SK-N-SH (cell line): ENCODE measurements at regions not wholly inside any gene's neighbourhood (a gene's known extent, or its start where the extent isn't known, plus 50 kb on each side); places are given as distances from the start of the nearest gene placed in this dataset.

Experiments
- CTCF ChIA-PET: fragments of 300-600, 350-600 bp; formaldehyde crosslinking; extraction: SDS; loops from one replicate; lab custom pipeline; 2021; lab: Yijun Ruan, JAX
- POLR2A ChIA-PET: fragments of 350-600 bp; sonication (Branson Sonifier 250); formaldehyde crosslinking; extraction: SDS; loops from one replicate; lab custom pipeline; 2020; ENCODE audit warnings: antibody characterized with exemption, inconsistent platforms; lab: Yijun Ruan, JAX
- DNase-seq: peaks from one replicate; pipeline ENCODE4 v3.0.0; 2012
- H2AFZ ChIP-seq: fragments of 200-600 bp; sonication (generic); 2 replicates; pipeline ENCODE4 v1.8.1; 2016; ENCODE audit warnings: antibody characterized with exemption, mild to moderate bottlenecking, low read depth
- H3F3A ChIP-seq: fragments of 200-600 bp; sonication (generic); replicated peaks from 2 replicates; pipeline ENCODE3; 2016; ENCODE audit warnings: antibody characterized with exemption, mild to moderate bottlenecking; ENCODE audit not compliant: insufficient read depth
- H3K27ac ChIP-seq, 2 experiments: fragments of 200-500 bp in 1 of 2; fragments of 200-600 bp in 1 of 2; sonication (Bioruptor generic) in 1 of 2; sonication (generic), shearing (Covaris generic) in 1 of 2; 2 replicates each; pipeline versions ENCODE4 v1.5.1 to v1.6.1; 2014 to 2016; ENCODE audit warnings: low read depth in 2 of 2, inconsistent platforms in 1 of 2, low read length in 1 of 2, mild to moderate bottlenecking in 1 of 2, mixed read lengths in 1 of 2
- H3K27me3 ChIP-seq: fragments of 200-600 bp; sonication (generic), shearing (Covaris generic); 2 replicates; pipeline ENCODE4 v1.6.1; 2016; ENCODE audit warnings: mixed run types; ENCODE audit not compliant: insufficient read depth
- H3K36me3 ChIP-seq, 2 experiments: fragments of 200-500 bp in 1 of 2; fragments of 200-600 bp in 1 of 2; sonication (Bioruptor generic) in 1 of 2; sonication (generic) in 1 of 2; replicated peaks in 1 of 2; 2 replicates each; pipeline versions ENCODE3 to v1.5.1; 2014 to 2016; ENCODE audit warnings: low read length in 1 of 2, mild to moderate bottlenecking in 1 of 2; ENCODE audit not compliant: insufficient read depth in 2 of 2, control insufficient read depth in 1 of 2
- H3K4me1 ChIP-seq, 2 experiments: fragments of 200-500 bp in 1 of 2; fragments of 200-600 bp in 1 of 2; sonication (Bioruptor generic) in 1 of 2; sonication (generic), shearing (Covaris generic) in 1 of 2; 2 replicates each; pipeline versions ENCODE4 v1.5.1 to v1.6.1; 2014 to 2016; ENCODE audit warnings: low read depth in 1 of 2, low read length in 1 of 2, mixed run types in 1 of 2; ENCODE audit not compliant: insufficient read depth in 2 of 2, control insufficient read depth in 1 of 2
- H3K4me2 ChIP-seq: fragments of 200-600 bp; sonication (generic), shearing (Covaris generic); 2 replicates; pipeline ENCODE4 v1.6.1; 2017; ENCODE audit warnings: mixed run types
- H3K4me3 ChIP-seq, 2 experiments: fragments of 200-500 bp in 1 of 2; fragments of 200-600 bp in 1 of 2; sonication (Bioruptor generic) in 1 of 2; sonication (generic), shearing (Covaris generic) in 1 of 2; 2 replicates each; pipeline versions ENCODE4 v1.5.1 to v1.8.1; 2014 to 2016; ENCODE audit warnings: low read depth in 2 of 2, inconsistent platforms in 1 of 2, low read length in 1 of 2, mild to moderate bottlenecking in 1 of 2, mixed read lengths in 1 of 2, moderate library complexity in 1 of 2
- H3K79me2 ChIP-seq: fragments of 200-600 bp; sonication (generic); 2 replicates; pipeline ENCODE4 v1.8.1; 2017; ENCODE audit warnings: mild to moderate bottlenecking; ENCODE audit not compliant: insufficient read depth
- H3K9ac ChIP-seq: fragments of 200-600 bp; sonication (generic); 2 replicates; pipeline ENCODE4 v1.6.1; 2017; ENCODE audit warnings: mixed run types
- H3K9me2 ChIP-seq: fragments of 200-600 bp; sonication (generic); 2 replicates; pipeline ENCODE4 v1.6.1; 2017; ENCODE audit warnings: mixed run types
- H3K9me3 ChIP-seq: fragments of 200-600 bp; sonication (generic); 2 replicates; pipeline ENCODE4 v1.6.1; 2017; ENCODE audit warnings: mixed run types, mild to moderate bottlenecking, moderate library complexity
- H4K20me1 ChIP-seq: fragments of 200-600 bp; sonication (generic); 2 replicates; pipeline ENCODE4 v1.6.1; 2017; ENCODE audit warnings: mild to moderate bottlenecking, mixed run types; ENCODE audit not compliant: insufficient read depth
- ELF1 ChIP-seq: IDR thresholded peaks from 2 replicates; pipeline ENCODE4 v1.4.0; 2012
- EP300 ChIP-seq, 2 experiments: IDR thresholded peaks; 2 replicates each; pipeline versions ENCODE4 v1.4.0 to v1.6.1; 2012; ENCODE audit warnings: borderline replicate concordance in 1 of 2, low read depth in 1 of 2, low read length in 1 of 2
- EZH2phosphoT487 ChIP-seq: fragments of 200-600 bp; sonication (generic); IDR thresholded peaks from 2 replicates; pipeline ENCODE4 v1.6.1; 2017; ENCODE audit warnings: low read depth, mixed run types, mild to moderate bottlenecking, antibody characterized with exemption, moderate library complexity, borderline replicate concordance
- FOXJ3 ChIP-seq: sonication (generic); formaldehyde crosslinking; IDR thresholded peaks from 2 replicates; pipeline ENCODE4 v1.5.1; 2020; ENCODE audit warnings: mild to moderate bottlenecking, missing genetic modification reagents
- GATA2 ChIP-seq: sonication (generic); formaldehyde crosslinking; IDR thresholded peaks from 2 replicates; pipeline ENCODE4 v1.5.0; 2020; ENCODE audit warnings: mild to moderate bottlenecking, missing genetic modification reagents
- MEF2A ChIP-seq: IDR thresholded peaks from 2 replicates; pipeline ENCODE4 v1.4.0; 2012; ENCODE audit warnings: low read depth, borderline replicate concordance
- MXI1 ChIP-seq: IDR thresholded peaks from 2 replicates; pipeline ENCODE4 v1.6.1; 2012; ENCODE audit warnings: mild to moderate bottlenecking, low read depth, low read length, improper control_type of control experiment
- NRF1 ChIP-seq: IDR thresholded peaks from 2 replicates; pipeline ENCODE4 v1.6.1; 2012; ENCODE audit warnings: low read depth, mild to moderate bottlenecking, low read length
- POLR2AphosphoS5 ChIP-seq: IDR thresholded peaks from 2 replicates; pipeline ENCODE4 v1.6.1; 2012; ENCODE audit warnings: low read depth, low read length
- RCOR1 ChIP-seq: fragments of 150-350 bp; IDR thresholded peaks from 2 replicates; pipeline ENCODE4 v1.6.1; 2017; ENCODE audit warnings: antibody characterized with exemption, low read length
- RFX5 ChIP-seq: IDR thresholded peaks from 2 replicates; pipeline ENCODE4 v1.6.1; 2012; ENCODE audit warnings: mild to moderate bottlenecking, improper control_type of control experiment, low read length
- SIN3A ChIP-seq: IDR thresholded peaks from 2 replicates; pipeline ENCODE4 v1.6.1; 2012; ENCODE audit warnings: low read depth, mild to moderate bottlenecking, low read length, moderate library complexity, borderline replicate concordance
- TCF12 ChIP-seq: IDR thresholded peaks from 2 replicates; pipeline ENCODE4 v1.4.0; 2012
- TEAD4 ChIP-seq: IDR thresholded peaks from 2 replicates; pipeline ENCODE4 v1.4.0; 2012; ENCODE audit warnings: mild to moderate bottlenecking, borderline replicate concordance; ENCODE audit not compliant: insufficient read depth
- YY1 ChIP-seq: IDR thresholded peaks from 2 replicates; pipeline ENCODE4 v1.4.0; 2012; ENCODE audit warnings: low read depth, mild to moderate bottlenecking
- ZBTB33 ChIP-seq: IDR thresholded peaks from 2 replicates; pipeline ENCODE4 v1.4.0; 2012; ENCODE audit warnings: low read depth, borderline replicate concordance
- WGBS: methylation state at CpG from one replicate; pipeline ENCODE4 v1.1.6; 2017; ENCODE audit warnings: low lambda C conversion rate; 5-methylcytosine and 5-hydroxymethylcytosine counted together
- TF ChIP-seq, protein P1 (sequence below): IDR thresholded peaks from 2 replicates; pipeline ENCODE4 v1.4.0; 2012; ENCODE audit warnings: low read depth, borderline replicate concordance
- TF ChIP-seq, protein P2 (sequence below): fragments of 150-350 bp; IDR thresholded peaks from 2 replicates; pipeline ENCODE4 v1.6.1; 2017; ENCODE audit warnings: antibody characterized with exemption, low read length, low read depth, borderline replicate concordance

GRCh38 chr7:25325186-25325757 lies 97.0 kb upstream of the NPVF start:
- H3K36me3 ChIP-seq: no peaks in the 10 kb centered on the region
- H3K9me3 ChIP-seq: no peaks in the 10 kb centered on the region
- H3K27me3 ChIP-seq: no peaks in the 10 kb centered on the region
- H3F3A ChIP-seq: no peaks in the 10 kb centered on the region
- no peak for TF ChIP-seq SIN3A
- TF ChIP-seq, all 33 proteins: peak for 0
- DNase-seq: no peak
- Histone ChIP-seq H3K79me2 (no peaks in the 10 kb centered on the region), H3K4me1 (no peaks in the 10 kb centered on the region), H3K27ac (no peak overlapping the region), H2AFZ (no peak overlapping the region), H3K4me3 (no peak overlapping the region), H4K20me1 (no peaks in the 10 kb centered on the region), H3K4me2 (no peak overlapping the region), H3K9me2 (no peaks in the 10 kb centered on the region), H3K9ac (no peak overlapping the region)
- CTCF ChIA-PET: interaction anchor here (0.6 kb wide), 1 partner anchor 109 kb away, joined by 3 read pairs; no protein-coding TSS in a partner anchor
- WGBS: 6% methylated on average over 2 of the region's 2 CpGs
- POLR2A ChIA-PET: no interaction called here

GRCh38 chr7:25326501-25327156 lies 98.3 kb upstream of the NPVF start:
- no peak for DNase-seq
- H3K36me3 ChIP-seq: no peaks in the 10 kb centered on the region
- H3K9ac ChIP-seq: no peak overlapping the region
- H2AFZ ChIP-seq: no peak overlapping the region
- H3K27ac ChIP-seq: no peak overlapping the region
- ChIA-PET CTCF (no interaction called here), POLR2A (no interaction called here)
- no peak overlapping the region for H3K4me2 ChIP-seq
- no peaks in the 10 kb centered on the region for H3K79me2 ChIP-seq
- no peaks in the 10 kb centered on the region for H3K9me2 ChIP-seq
- H3K27me3 ChIP-seq: no peaks in the 10 kb centered on the region
- H3K9me3 ChIP-seq: no peaks in the 10 kb centered on the region
- no peaks in the 10 kb centered on the region for H3F3A ChIP-seq
- WGBS: 57% methylated on average over 19 of the region's 19 CpGs
- H3K4me1 ChIP-seq: no peaks in the 10 kb centered on the region
- H4K20me1 ChIP-seq: no peaks in the 10 kb centered on the region
- TF ChIP-seq, protein P1, sequence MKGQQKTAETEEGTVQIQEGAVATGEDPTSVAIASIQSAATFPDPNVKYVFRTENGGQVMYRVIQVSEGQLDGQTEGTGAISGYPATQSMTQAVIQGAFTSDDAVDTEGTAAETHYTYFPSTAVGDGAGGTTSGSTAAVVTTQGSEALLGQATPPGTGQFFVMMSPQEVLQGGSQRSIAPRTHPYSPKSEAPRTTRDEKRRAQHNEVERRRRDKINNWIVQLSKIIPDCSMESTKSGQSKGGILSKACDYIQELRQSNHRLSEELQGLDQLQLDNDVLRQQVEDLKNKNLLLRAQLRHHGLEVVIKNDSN: no peak
- TF ChIP-seq RCOR1 (no peak), SIN3A (no peak), ELF1 (no peak), GATA2 (no peak), EZH2phosphoT487 (no peak), FOXJ3 (CRISPR knock-in tag) (no peak), NRF1 (no peak), MXI1 (no peak), POLR2AphosphoS5 (no peak), MEF2A (no peak), EP300 (IDR thresholded peaks at IDR 0.05; ENCODE audit: borderline replicate concordance in 1 of 2, low read depth in 1 of 2, low read length in 1 of 2) (no peak), YY1 (no peak), RFX5 (no peak), TEAD4 (no peak), ZBTB33 (no peak), TCF12 (no peak)
- TF ChIP-seq, protein P2, sequence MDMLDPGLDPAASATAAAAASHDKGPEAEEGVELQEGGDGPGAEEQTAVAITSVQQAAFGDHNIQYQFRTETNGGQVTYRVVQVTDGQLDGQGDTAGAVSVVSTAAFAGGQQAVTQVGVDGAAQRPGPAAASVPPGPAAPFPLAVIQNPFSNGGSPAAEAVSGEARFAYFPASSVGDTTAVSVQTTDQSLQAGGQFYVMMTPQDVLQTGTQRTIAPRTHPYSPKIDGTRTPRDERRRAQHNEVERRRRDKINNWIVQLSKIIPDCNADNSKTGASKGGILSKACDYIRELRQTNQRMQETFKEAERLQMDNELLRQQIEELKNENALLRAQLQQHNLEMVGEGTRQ: no peak
- TF ChIP-seq, all 33 proteins: peak for 0
- H3K4me3 ChIP-seq: no peak overlapping the region
